ENCODE measurements at regions not wholly inside any gene's neighbourhood (a gene's known extent, or its start where the extent isn't known, plus 50 kb on each side); places are given as distances from the start of the nearest gene placed in this dataset.

- TF ChIP-seq, protein P1, sequence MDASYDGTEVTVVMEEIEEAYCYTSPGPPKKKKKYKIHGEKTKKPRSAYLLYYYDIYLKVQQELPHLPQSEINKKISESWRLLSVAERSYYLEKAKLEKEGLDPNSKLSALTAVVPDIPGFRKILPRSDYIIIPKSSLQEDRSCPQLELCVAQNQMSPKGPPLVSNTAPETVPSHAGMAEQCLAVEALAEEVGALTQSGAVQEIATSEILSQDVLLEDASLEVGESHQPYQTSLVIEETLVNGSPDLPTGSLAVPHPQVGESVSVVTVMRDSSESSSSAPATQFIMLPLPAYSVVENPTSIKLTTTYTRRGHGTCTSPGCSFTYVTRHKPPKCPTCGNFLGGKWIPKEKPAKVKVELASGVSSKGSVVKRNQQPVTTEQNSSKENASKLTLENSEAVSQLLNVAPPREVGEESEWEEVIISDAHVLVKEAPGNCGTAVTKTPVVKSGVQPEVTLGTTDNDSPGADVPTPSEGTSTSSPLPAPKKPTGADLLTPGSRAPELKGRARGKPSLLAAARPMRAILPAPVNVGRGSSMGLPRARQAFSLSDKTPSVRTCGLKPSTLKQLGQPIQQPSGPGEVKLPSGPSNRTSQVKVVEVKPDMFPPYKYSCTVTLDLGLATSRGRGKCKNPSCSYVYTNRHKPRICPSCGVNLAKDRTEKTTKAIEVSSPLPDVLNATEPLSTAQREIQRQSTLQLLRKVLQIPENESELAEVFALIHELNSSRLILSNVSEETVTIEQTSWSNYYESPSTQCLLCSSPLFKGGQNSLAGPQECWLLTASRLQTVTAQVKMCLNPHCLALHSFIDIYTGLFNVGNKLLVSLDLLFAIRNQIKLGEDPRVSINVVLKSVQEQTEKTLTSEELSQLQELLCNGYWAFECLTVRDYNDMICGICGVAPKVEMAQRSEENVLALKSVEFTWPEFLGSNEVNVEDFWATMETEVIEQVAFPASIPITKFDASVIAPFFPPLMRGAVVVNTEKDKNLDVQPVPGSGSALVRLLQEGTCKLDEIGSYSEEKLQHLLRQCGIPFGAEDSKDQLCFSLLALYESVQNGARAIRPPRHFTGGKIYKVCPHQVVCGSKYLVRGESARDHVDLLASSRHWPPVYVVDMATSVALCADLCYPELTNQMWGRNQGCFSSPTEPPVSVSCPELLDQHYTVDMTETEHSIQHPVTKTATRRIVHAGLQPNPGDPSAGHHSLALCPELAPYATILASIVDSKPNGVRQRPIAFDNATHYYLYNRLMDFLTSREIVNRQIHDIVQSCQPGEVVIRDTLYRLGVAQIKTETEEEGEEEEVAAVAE (CRISPR knock-in tag; IDR thresholded peaks at IDR 0.05; ENCODE audit: borderline replicate concordance) = no peak
- TF ChIP-seq ZBTB44 (CRISPR knock-in tag; IDR thresholded peaks at IDR 0.05) (no peak), ZNF282 (IDR thresholded peaks at IDR 0.05; ENCODE audit: partially characterized antibody) (no peak), GFI1 (CRISPR knock-in tag; IDR thresholded peaks at IDR 0.05; ENCODE audit: borderline replicate concordance) (no peak), POLR2AphosphoS2 (IDR thresholded peaks at IDR 0.05; ENCODE audit: low read depth, low read length) (no peak), DDIT3 (CRISPR knock-in tag; IDR thresholded peaks at IDR 0.05) (no peak), NONO (IDR thresholded peaks at IDR 0.05) (no peak), NONO (CRISPR knock-in tag; conservative IDR thresholded peaks at IDR 0.05) (no peak), MEIS1 (CRISPR knock-in tag; IDR thresholded peaks at IDR 0.05; ENCODE audit: borderline replicate concordance) (no peak), CEBPZ (IDR thresholded peaks at IDR 0.05; ENCODE audit: low read length) (no peak), ZBTB2 (CRISPR knock-in tag; IDR thresholded peaks at IDR 0.05; ENCODE audit: low read depth) (no peak)
- TF ChIP-seq, protein P2, sequence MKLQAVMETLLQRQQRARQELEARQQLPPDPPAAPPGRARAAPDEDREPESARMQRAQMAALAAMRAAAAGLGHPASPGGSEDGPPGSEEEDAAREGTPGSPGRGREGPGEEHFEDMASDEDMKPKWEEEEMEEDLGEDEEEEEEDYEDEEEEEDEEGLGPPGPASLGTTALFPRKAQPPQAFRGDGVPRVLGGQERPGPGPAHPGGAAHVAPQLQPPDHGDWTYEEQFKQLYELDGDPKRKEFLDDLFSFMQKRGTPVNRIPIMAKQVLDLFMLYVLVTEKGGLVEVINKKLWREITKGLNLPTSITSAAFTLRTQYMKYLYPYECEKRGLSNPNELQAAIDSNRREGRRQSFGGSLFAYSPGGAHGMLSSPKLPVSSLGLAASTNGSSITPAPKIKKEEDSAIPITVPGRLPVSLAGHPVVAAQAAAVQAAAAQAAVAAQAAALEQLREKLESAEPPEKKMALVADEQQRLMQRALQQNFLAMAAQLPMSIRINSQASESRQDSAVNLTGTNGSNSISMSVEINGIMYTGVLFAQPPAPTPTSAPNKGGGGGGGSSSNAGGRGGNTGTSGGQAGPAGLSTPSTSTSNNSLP (IDR thresholded peaks at IDR 0.05; ENCODE audit: low read depth, low read length) = no peak
Observed at GRCh38 chr5:145176041-145176440, 659.1 kb downstream of the PRELID2 start (continued).

All from HepG2 (cell line).